CD14-positive monocyte (primary cell): ENCODE measurements at regions not wholly inside any gene's neighbourhood (a gene's known extent, or its start where the extent isn't known, plus 50 kb on each side); places are given as distances from the start of the nearest gene placed in this dataset.

Experiments
- DNase-seq, 3 donors: peaks; one replicate each; pipeline ENCODE4 v3.0.0-alpha.2; 2011 to 2022
- H2AFZ ChIP-seq: 2 replicates; pipeline ENCODE4 v1.6.0; 2012; ENCODE audit warnings: mild to moderate bottlenecking, low read depth, low read length, inconsistent platforms; ENCODE audit not compliant: insufficient read depth, poor library complexity, severe bottlenecking
- H3K27ac ChIP-seq, 2 donors: 1 replicate in 1 of 2; 2 replicates in 1 of 2; pipeline ENCODE4 v1.5.1; 2012 to 2013; ENCODE audit warnings: low read length in 2 of 2, control low read depth in 1 of 2, inconsistent platforms in 1 of 2, low read depth in 1 of 2, mild to moderate bottlenecking in 1 of 2
- H3K27me3 ChIP-seq, 2 donors: one replicate each; pipeline versions ENCODE4 v1.6.0 to v1.6.1; 2011 to 2013; ENCODE audit warnings: low read length in 2 of 2; ENCODE audit not compliant: control insufficient read depth in 2 of 2, insufficient read depth in 2 of 2
- H3K36me3 ChIP-seq, 2 donors: replicated peaks in 1 of 2; 1 replicate in 1 of 2; 2 replicates in 1 of 2; pipeline versions ENCODE4 v1.5.1 to v1.6.1; 2012 to 2013; ENCODE audit warnings: low read length in 2 of 2, control low read depth in 1 of 2, inconsistent platforms in 1 of 2, mild to moderate bottlenecking in 1 of 2; ENCODE audit not compliant: insufficient read depth in 2 of 2, control insufficient read depth in 1 of 2
- H3K4me1 ChIP-seq, 2 donors: 1 replicate in 1 of 2; 2 replicates in 1 of 2; pipeline versions ENCODE4 v1.5.1 to v1.6.1; 2012 to 2013; ENCODE audit warnings: low read length in 2 of 2, control low read depth in 1 of 2, inconsistent platforms in 1 of 2, mild to moderate bottlenecking in 1 of 2, moderate library complexity in 1 of 2; ENCODE audit not compliant: insufficient read depth in 2 of 2, control insufficient read depth in 1 of 2
- H3K4me2 ChIP-seq: replicated peaks from 2 replicates; pipeline ENCODE3; 2012; ENCODE audit warnings: low read length, moderate library complexity, mild to moderate bottlenecking; ENCODE audit not compliant: poor library complexity, severe bottlenecking; ENCODE audit errors: extremely low read depth
- H3K4me3 ChIP-seq, 3 experiments: fragments of 200-600 bp in 1 of 3; sonication (generic) in 1 of 3; replicated peaks in 1 of 3; 1 replicate in 2 of 3; 2 replicates in 1 of 3; pipeline ENCODE4 v1.5.1; 2011 to 2013; ENCODE audit warnings: low read length in 3 of 3, mild to moderate bottlenecking in 3 of 3, control low read depth in 2 of 3, low read depth in 2 of 3, inconsistent platforms in 1 of 3, moderate library complexity in 1 of 3
- H3K79me2 ChIP-seq: 2 replicates; pipeline ENCODE4 v1.6.0; 2012; ENCODE audit warnings: mild to moderate bottlenecking, control low read depth, inconsistent platforms, low read length, moderate library complexity; ENCODE audit not compliant: insufficient read depth
- H3K9ac ChIP-seq: 2 replicates; pipeline ENCODE4 v1.6.0; 2017; ENCODE audit warnings: low read length, mild to moderate bottlenecking; ENCODE audit not compliant: insufficient read depth, poor library complexity, severe bottlenecking
- H3K9me3 ChIP-seq, 2 donors: replicated peaks in 1 of 2; 1 replicate in 1 of 2; 2 replicates in 1 of 2; pipeline versions ENCODE4 v1.5.1 to v1.6.1; 2012 to 2013; ENCODE audit warnings: low read length in 2 of 2, control low read depth in 1 of 2; ENCODE audit not compliant: control insufficient read depth in 1 of 2, insufficient read depth in 1 of 2
- H4K20me1 ChIP-seq: 2 replicates; pipeline ENCODE4 v1.6.0; 2012; ENCODE audit warnings: mild to moderate bottlenecking, low read length, control low read depth, moderate library complexity; ENCODE audit not compliant: insufficient read depth
- H3K27ac Mint-ChIP-seq, 7 donors: one replicate each; pipeline ENCODE4 v1.8.0; 2020; ENCODE audit warnings: mild to moderate bottlenecking in 7 of 7, mixed read lengths in 7 of 7, moderate library complexity in 6 of 7, inconsistent platforms in 2 of 7
- H3K27me3 Mint-ChIP-seq, 3 donors: one replicate each; pipeline ENCODE4 v1.8.0; 2021 to 2022; ENCODE audit warnings: low read depth in 3 of 3, mild to moderate bottlenecking in 3 of 3, mixed read lengths in 3 of 3, moderate library complexity in 3 of 3, inconsistent platforms in 1 of 3
- H3K36me3 Mint-ChIP-seq, 2 donors: one replicate each; pipeline ENCODE4 v1.8.0; 2020; ENCODE audit warnings: mixed read lengths in 2 of 2, inconsistent platforms in 1 of 2, mild to moderate bottlenecking in 1 of 2
- H3K4me1 Mint-ChIP-seq: one replicate; pipeline ENCODE4 v1.8.0; 2020; ENCODE audit warnings: mild to moderate bottlenecking, mixed read lengths
- H3K4me3 Mint-ChIP-seq, 2 donors: one replicate each; pipeline ENCODE4 v1.8.0; 2020; ENCODE audit warnings: mild to moderate bottlenecking in 2 of 2, mixed read lengths in 2 of 2, moderate library complexity in 1 of 2
- H3K9me3 Mint-ChIP-seq, 7 donors: one replicate each; pipeline ENCODE4 v1.8.0; 2020 to 2022; ENCODE audit warnings: mixed read lengths in 7 of 7, mild to moderate bottlenecking in 6 of 7, moderate library complexity in 6 of 7, inconsistent platforms in 2 of 7
- CTCF ChIP-seq: fragments of 200-600 bp; IDR thresholded peaks from one replicate; pipeline ENCODE4 v1.8.0; 2022; ENCODE audit warnings: antibody characterized with exemption, mild to moderate bottlenecking
- WGBS: methylation state at CpG from one replicate; pipeline ENCODE4 v1.1.5; 2013; ENCODE audit warnings: missing lambda C conversion rate; ENCODE audit not compliant: insufficient coverage; 5-methylcytosine and 5-hydroxymethylcytosine counted together
- intact Hi-C, 2 donors: fragments of 100-400 bp; cut with micrococcal nuclease; formaldehyde crosslinking; loops; one replicate each; pipeline versions ENCODE4 v1.15.0 to v1.15.1; 2023

- Histone ChIP-seq H3K4me1 (no peaks in the 10 kb centered on the region), H4K20me1 (no peaks in the 10 kb centered on the region), H3K9ac (no peak overlapping the region), H3K36me3 (no peaks in the 10 kb centered on the region), H2AFZ (no peak overlapping the region), H3K79me2 (no peaks in the 10 kb centered on the region), H3K4me3 (no peak overlapping the region), H3K27ac (no peak overlapping the region), H3K4me2 (no peak overlapping the region), H3K9me3 (no peaks in the 10 kb centered on the region), H3K27me3 (no peaks in the 10 kb centered on the region)
- H3K27me3 Mint-ChIP-seq, result peaks cover 0 to 6% (median 0%) of the 10 kb centered on the region in 3 donors
- H3K36me3 Mint-ChIP-seq, result no peaks in the 10 kb centered on the region
- intact Hi-C loops, result no loop called here
- H3K27ac Mint-ChIP-seq, result no peak overlapping the region
- H3K4me3 Mint-ChIP-seq, result no peak overlapping the region
- whole genome bisulfite sequencing, result no CpG with 5 or more reads among the region's 6 CpGs
- no peak for TF ChIP-seq CTCF
- H3K4me1 Mint-ChIP-seq, result no peaks in the 10 kb centered on the region
- peaks cover 0 to 5% (median 2%) of the 10 kb centered on the region in 7 donors for H3K9me3 Mint-ChIP-seq
- no peak for DNase-seq
Measured at GRCh38 chrX:113529426-113530013, 688.9 kb upstream of the AMOT start.

GRCh38 chrX:113522814-113523213 lies 682.2 kb upstream of the AMOT start:
- Histone ChIP-seq H3K4me2 (no peak overlapping the region), H3K9me3 (no peaks in the 10 kb centered on the region), H3K27ac (no peak overlapping the region), H3K4me3 (no peak overlapping the region), H4K20me1 (no peaks in the 10 kb centered on the region), H3K4me1 (no peaks in the 10 kb centered on the region), H3K36me3 (no peaks in the 10 kb centered on the region), H3K9ac (no peak overlapping the region), H3K79me2 (no peaks in the 10 kb centered on the region), H3K27me3 (no peaks in the 10 kb centered on the region), H2AFZ (no peak overlapping the region)
- H3K4me1 Mint-ChIP-seq, result no peaks in the 10 kb centered on the region
- no peaks in the 10 kb centered on the region for H3K36me3 Mint-ChIP-seq
- no peak overlapping the region for H3K27ac Mint-ChIP-seq
- peaks cover 0 to 2% (median 2%) of the 10 kb centered on the region in 7 donors for H3K9me3 Mint-ChIP-seq
- no CpG with 5 or more reads among the region's 3 CpGs for WGBS
- intact Hi-C loops, result no loop called here
- no peak for TF ChIP-seq CTCF
- no peaks in the 10 kb centered on the region for H3K27me3 Mint-ChIP-seq
- no peak for DNase-seq
- H3K4me3 Mint-ChIP-seq, result no peak overlapping the region
